ENCODE measurements at regions not wholly inside any gene's neighbourhood (a gene's known extent, or its start where the extent isn't known, plus 50 kb on each side); places are given as distances from the start of the nearest gene placed in this dataset.

GRCh38 chr21:39120876-39121599 lies 62.2 kb downstream of the PSMG1 start:
- TF ChIP-seq CTCF (IDR thresholded peaks at IDR 0.05) = no peak
- TF ChIP-seq ZFX (IDR thresholded peaks at IDR 0.05; ENCODE audit: borderline replicate concordance) = no peak

Data from 22Rv1 (cell line).